ENCODE measurements at regions not wholly inside any gene's neighbourhood (a gene's known extent, or its start where the extent isn't known, plus 50 kb on each side); places are given as distances from the start of the nearest gene placed in this dataset.

DNA sequence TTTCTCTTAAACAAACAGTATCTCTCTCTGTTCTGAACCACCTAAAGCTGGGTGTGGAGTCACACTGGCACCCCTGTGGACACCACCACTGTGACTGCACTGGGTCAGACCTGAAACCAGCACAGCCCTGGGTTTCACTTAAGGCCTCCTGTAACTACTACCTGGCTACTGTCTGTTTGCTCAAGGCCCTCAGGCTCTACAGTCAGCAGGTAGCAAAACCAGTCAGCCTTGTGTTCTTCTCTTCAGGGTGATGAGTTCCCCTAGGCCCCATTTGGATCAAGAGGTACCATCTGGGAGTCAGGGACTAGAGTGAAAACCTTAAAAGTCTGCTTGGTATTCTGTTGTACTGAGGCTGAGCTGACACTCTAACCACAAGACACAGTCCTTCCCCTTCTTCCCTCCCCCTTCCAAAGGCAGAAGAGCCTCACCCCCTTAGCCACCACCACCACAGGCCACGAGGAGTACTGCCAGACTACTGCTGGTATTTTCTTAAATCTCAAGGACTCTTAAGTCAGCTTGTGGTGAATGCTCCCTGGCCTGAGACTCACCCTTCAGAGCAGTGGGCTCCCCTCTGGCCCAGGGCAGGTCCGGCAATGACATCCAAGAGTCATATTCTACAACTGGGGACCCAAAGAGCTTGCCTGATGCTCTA is 153.2 kb upstream of the MON1B start:
- no peak for TF ChIP-seq GATA2 (IDR thresholded peaks at IDR 0.05; ENCODE audit: low read depth, low read length)
- TF ChIP-seq GATA3 (IDR thresholded peaks at IDR 0.05; ENCODE audit: low read depth, low read length) = no peak
